KOPT-K1 (cell line): ENCODE measurements at regions not wholly inside any gene's neighbourhood (a gene's known extent, or its start where the extent isn't known, plus 50 kb on each side); places are given as distances from the start of the nearest gene placed in this dataset.

Source experiments
- H3K27ac ChIP-seq: fragments of 200-600 bp; sonication (generic); 2 replicates; pipeline ENCODE4 v1.5.1; 2016; ENCODE audit warnings: antibody characterized with exemption, mild to moderate bottlenecking, low read depth, low read length; ENCODE audit not compliant: poor library complexity, severe bottlenecking
- H3K36me3 ChIP-seq: fragments of 200-600 bp; sonication (generic); 2 replicates; pipeline ENCODE4 v1.5.1; 2017; ENCODE audit warnings: antibody characterized with exemption, mild to moderate bottlenecking, low read length, moderate library complexity; ENCODE audit not compliant: insufficient read depth
- H3K9me3 ChIP-seq: fragments of 200-600 bp; sonication (generic); 2 replicates; pipeline ENCODE4 v1.5.1; 2017; ENCODE audit warnings: antibody characterized with exemption, low read length, mild to moderate bottlenecking; ENCODE audit not compliant: insufficient read depth, poor library complexity, severe bottlenecking

DNA sequence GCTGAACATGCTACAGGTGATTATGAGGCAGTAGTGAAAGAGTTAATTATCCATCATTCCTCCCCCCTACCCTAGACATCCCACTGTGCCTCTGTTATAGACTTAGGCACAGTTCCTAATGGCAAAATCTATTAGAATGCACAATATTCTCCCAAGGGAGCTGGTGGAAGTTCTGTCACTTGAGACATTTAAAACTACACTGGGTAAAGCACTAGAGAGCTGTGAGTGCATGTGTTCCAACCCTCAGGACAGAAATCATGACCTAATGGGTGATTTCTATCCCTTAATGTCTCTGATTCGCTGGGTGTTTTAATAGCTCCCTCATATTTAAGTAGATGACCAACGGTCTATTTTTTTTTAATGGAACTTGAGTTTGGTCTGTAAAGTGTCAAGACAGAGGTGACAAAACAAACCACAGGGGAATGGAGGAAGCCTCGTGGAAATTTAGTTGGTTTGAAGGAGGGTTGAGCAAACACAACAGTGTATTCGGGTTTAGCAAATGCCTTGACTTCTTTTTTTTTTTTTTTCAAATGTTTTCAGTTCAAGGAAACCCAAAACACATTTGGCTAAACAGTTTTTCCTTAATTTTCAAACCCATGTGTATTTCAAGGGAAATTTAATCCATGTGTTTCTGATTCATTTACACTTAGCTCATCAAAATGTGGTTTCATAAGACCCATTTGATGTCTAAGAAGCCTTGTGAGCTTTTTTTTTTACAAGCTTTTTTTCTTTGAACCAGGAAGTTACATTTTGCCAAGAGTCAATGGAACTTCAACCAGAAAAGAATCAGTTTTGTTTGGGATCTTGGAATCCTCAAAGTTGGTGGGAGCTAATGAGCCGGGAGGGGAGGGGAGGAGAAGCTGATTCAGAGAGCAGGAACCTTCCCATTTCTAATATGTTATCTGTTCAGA, 665.1 kb upstream of the ZEB2 start:
- Histone ChIP-seq H3K9me3 (no peaks in the 10 kb centered on the region), H3K36me3 (no peaks in the 10 kb centered on the region), H3K27ac (no peak overlapping the region)

- no peak overlapping the region for H3K27ac ChIP-seq
- H3K9me3 ChIP-seq: no peaks in the 10 kb centered on the region
- H3K36me3 ChIP-seq: no peaks in the 10 kb centered on the region
These were observed 649.4 kb upstream of the ZEB2 start for GRCh38 chr2:145169285-145169684.

DNA sequence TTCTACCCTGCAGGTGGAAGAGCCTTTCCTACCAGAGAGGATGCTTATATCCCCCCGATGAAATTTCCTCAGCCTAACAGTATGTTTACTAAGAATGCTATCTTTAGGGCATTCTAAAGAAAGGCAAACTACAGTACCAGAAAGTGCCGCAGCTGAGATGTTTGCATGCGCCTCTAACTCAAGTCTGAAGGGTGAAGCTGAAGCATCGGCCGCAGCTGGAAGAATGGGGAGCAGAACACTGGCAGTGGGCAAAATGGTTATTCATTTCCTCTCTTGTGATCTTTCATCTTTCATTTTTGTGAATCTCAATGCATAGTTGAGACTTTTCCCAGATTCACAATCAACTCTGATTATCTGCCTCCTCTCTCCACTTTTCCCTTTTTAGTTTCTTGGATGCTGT, 648.2 kb upstream of the ZEB2 start:
- Histone ChIP-seq H3K9me3 (no peaks in the 10 kb centered on the region), H3K27ac (no peak overlapping the region), H3K36me3 (no peaks in the 10 kb centered on the region)

DNA sequence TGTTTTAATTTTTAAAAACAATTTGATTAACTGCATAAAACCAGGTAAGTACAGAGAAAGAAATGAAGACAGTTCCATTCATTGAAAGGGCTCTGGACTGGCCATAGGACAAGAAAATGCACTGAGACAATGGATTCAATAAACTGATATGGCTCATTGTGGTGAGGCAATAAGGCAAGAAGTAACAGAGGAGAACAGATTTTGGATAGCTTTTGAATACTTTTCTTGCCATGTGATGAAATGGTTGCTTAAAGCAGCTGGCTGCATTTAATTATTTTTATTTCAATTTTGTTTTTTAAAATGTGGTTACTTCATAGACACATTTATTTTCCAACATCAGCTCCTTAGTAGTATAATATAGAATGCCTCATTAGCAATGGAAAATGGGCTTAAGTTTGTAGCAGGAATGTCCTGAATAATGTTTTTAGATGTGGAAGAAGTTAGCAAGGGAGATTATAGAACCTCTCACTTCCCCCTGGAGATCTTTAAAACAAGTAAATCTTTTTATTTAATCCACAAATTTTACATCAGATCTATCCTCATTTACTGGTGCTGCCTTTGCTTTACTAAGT, 646.9 kb upstream of the ZEB2 start:
- H3K9me3 ChIP-seq: no peaks in the 10 kb centered on the region
- no peaks in the 10 kb centered on the region for H3K36me3 ChIP-seq

DNA sequence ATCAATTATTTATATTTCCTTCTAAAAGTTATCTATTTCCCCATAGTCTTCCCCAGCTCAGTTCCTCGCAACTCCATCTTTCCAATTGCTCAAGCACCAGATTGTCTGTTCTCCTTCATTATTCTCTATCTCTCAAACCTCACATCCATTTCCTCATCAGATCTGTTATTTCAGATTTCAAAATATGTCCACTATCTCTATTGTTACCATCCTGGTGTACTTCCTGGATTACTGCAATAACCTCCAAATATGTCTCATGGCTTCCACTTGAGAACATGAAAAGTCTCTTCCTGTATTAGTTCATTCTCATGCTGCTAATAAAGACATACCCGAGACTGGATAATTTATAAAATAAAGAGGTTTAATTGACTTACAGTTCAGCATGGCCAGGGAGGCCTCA, 641.7 kb upstream of the ZEB2 start:
- Histone ChIP-seq H3K27ac (no peak overlapping the region), H3K9me3 (no peaks in the 10 kb centered on the region), H3K36me3 (no peaks in the 10 kb centered on the region)

More for the DNA sequence above, 646.9 kb upstream of the ZEB2 start:
- H3K27ac ChIP-seq: no peak overlapping the region

- no peaks in the 10 kb centered on the region for H3K9me3 ChIP-seq
- no peaks in the 10 kb centered on the region for H3K36me3 ChIP-seq
- no peak overlapping the region for H3K27ac ChIP-seq
These were observed 640.9 kb upstream of the ZEB2 start for GRCh38 chr2:145160855-145161254.

DNA sequence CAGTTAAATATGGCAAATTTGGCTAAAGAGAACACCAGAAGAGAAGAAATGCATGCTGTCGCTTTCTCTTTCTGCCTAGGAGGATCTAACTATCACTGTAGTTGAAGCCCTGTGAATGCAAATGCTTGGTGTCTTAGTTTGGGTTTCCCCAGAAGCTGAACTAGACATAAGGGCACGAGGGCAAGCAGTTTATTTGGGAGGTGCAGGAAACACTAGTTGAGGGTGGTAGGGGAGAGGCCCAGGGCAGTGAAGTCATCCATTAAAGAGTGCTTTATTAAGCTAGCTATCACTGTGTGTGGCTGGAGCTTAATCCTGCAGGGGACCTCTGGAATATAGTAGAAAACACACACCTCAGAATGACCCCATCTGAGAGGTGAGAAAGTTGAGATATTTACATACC, 639.8 kb upstream of the ZEB2 start:
- Histone ChIP-seq H3K27ac (no peak overlapping the region), H3K36me3 (no peaks in the 10 kb centered on the region), H3K9me3 (no peaks in the 10 kb centered on the region)

- Histone ChIP-seq H3K9me3 (no peaks in the 10 kb centered on the region), H3K36me3 (no peaks in the 10 kb centered on the region), H3K27ac (no peak overlapping the region)
These were observed 638.0 kb upstream of the ZEB2 start for GRCh38 chr2:145157741-145158591.

DNA sequence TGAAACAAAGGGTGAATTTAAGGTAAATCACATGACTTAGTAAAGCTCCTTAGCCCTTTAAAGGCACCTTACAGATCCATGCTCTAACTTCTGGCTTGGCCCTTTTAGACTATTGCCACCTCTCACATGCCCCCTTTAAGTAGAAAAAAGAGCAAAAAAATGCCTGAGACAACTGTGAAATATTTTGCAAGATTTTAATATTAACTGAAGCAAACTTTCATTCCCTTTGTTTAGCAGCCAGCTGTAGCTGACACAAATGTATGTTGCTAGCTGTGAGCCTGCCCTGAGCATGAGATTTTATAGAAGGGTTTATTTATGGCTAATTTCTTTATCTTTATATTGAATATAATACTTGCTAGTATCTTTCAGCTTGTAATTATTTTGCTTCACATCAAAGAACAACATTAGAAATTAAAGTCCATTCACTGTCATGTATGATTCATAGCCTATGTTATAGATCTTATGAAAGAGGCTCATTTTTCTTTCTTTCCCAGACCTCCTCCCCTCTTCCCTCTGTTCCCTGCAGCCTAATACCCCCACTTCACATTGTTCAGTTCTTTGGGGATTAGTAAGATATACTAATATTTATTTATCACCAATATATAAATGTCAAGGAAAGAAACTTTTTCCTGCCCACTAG, 637.2 kb upstream of the ZEB2 start:
- H3K9me3 ChIP-seq: no peaks in the 10 kb centered on the region
- no peaks in the 10 kb centered on the region for H3K36me3 ChIP-seq
- no peak overlapping the region for H3K27ac ChIP-seq

GRCh38 chr2:145156199-145156598, 636.3 kb upstream of the ZEB2 start:
- Histone ChIP-seq H3K36me3 (no peaks in the 10 kb centered on the region), H3K27ac (no peak overlapping the region)

DNA sequence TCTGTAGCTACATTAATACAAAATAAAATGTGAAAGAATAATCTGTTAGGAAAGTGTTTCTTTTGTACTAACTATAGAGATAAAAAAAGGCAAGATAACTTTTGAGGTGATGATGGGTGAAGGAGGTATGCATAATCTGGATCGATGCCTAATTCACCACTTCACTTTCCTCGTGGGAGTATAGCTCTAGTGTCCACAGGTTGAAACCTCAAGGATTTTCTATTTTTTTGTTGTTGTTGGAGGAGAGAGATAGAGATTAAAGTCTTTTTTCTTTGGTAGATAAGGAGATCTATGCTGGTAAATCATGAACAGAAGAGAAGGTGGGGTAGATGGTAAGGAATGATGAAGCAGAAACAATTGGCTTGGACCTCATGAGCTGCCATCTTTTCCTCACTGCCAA, 635.3 kb upstream of the ZEB2 start:
- Histone ChIP-seq H3K36me3 (no peaks in the 10 kb centered on the region), H3K9me3 (no peaks in the 10 kb centered on the region), H3K27ac (no peak overlapping the region)

More at GRCh38 chr2:145156199-145156598, 636.3 kb upstream of the ZEB2 start:
- no peaks in the 10 kb centered on the region for H3K9me3 ChIP-seq

DNA sequence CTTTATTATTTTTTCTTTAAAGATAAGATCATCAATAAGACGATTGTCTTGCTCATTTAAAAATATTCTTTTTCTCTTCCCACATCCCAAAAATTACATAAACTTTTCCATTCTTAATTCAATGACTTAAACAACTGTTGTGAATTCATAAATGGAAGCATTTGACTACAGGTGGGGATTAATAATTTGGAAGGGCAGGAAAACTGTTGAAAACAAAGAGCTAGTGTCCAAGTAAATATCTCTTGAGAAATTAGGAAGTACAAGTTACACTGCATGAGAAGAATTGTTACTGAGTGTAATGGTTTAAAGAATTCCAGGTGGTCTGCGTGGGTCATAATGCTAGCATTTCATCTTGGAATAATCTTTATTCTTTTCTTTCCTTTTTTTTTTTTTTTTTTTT, 634.8 kb upstream of the ZEB2 start:
- Histone ChIP-seq H3K27ac (no peak overlapping the region), H3K9me3 (no peaks in the 10 kb centered on the region), H3K36me3 (no peaks in the 10 kb centered on the region)

- H3K9me3 ChIP-seq: no peaks in the 10 kb centered on the region
- no peaks in the 10 kb centered on the region for H3K36me3 ChIP-seq
- H3K27ac ChIP-seq: no peak overlapping the region
These were observed 626.8 kb upstream of the ZEB2 start for GRCh38 chr2:145146691-145147090.

DNA sequence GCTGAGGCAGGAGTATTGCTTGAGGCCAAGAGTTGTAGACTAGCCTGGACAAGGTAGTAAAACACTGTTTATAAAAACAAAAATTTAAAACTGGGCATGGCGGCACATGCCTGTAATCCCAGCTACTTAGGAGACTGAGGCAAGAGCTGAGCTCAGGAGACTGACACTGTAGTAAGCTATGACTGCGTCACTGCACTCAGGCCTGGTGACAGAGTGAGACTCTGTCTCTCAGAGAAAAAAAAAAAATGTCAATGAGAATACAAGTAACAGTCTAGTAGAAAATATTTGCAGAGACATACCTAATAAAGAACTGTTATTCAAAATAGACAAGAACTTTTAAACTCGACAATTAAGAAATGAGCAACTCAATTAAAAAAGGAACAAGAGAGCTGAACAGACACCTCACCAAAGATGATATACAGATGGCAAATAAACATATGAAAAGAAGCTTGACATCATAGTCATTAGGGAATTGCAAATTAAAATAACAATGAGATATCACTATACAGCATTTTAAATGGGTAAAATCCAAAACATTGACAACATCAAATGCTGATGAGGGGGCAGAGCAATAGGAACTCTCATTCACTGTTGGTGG, 624.3 kb upstream of the ZEB2 start:
- Histone ChIP-seq H3K36me3 (no peaks in the 10 kb centered on the region), H3K9me3 (no peaks in the 10 kb centered on the region)

More for the DNA sequence above, 624.3 kb upstream of the ZEB2 start:
- H3K27ac ChIP-seq: no peak overlapping the region
